CD1c-positive myeloid dendritic cell (primary cell): ENCODE measurements at regions not wholly inside any gene's neighbourhood (a gene's known extent, or its start where the extent isn't known, plus 50 kb on each side); places are given as distances from the start of the nearest gene placed in this dataset.
A peak's percentile ranks its signal among the peaks of the same experiment; 100 is the strongest.
"Not testable (repeated sequence)": the region's sequence is repeated elsewhere in the genome, so short reads cannot be mapped to it uniquely, and the experiment has no call there.

Experiments
- DNase-seq: peaks from one replicate; pipeline ENCODE4 v3.0.0-alpha.2; 2016; ENCODE audit errors: extremely low spot score

GRCh38 chr2:101610750-101611315 lies 86.7 kb upstream of the MAP4K4 start:
- DNase-seq, result no peak

DNA sequence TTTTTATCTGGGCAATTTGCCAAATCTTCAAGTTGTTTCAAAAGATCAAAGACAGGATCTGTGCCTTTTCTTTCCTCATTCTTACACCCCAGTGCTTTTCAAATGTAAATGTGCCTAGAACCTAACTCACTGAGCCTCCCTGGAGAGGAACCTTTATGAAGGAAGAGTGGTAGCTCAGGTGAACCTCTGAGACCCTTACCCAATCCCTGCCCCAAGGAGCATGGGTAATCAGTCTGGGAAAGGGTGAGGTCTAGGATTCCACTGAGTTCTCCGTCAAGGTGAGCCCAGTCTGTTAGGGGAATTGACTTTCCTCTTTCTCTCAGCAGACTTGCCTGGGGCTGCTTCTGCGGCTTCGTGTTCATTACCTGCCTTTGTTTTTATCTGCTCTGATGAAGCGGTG lies 88.1 kb upstream of the MAP4K4 start:
- DNase-seq, result no peak

GRCh38 chr2:101608408-101609310 lies 88.8 kb upstream of the MAP4K4 start:
- no peak for DNase-seq

DNA sequence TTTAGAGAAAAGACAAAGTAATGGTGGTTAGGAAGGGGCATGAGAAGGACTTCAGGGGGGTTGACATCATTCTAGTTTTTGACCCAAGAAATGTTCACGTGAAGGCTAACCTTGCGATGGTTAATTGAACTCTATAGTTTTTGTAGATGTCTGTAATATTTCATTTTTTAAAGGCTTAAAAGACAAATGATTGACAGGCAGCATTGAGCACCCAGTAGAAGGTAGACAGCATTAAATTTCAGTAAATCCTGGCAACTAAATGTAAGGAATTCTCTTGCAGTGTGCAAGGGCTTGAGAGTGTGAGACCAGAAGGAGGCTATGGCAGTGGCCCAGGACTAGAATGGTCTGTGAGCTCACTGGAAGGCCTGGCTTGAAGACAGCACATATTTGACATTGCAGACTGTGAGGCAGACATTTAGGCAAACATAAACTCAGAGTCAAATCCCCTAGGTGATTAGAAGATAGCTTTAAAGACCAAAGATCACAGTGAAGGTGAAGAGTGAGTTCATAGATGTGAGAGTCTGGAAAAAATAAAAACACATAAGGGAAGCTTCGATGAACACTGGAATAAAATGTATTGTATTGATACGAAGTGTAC lies 100.1 kb upstream of the MAP4K4 start:
- no peak for DNase-seq

- no peak for DNase-seq
These were observed 101.2 kb upstream of the MAP4K4 start for GRCh38 chr2:101596333-101596732.

- DNase-seq, result no peak
These were observed 110.3 kb upstream of the MAP4K4 start for GRCh38 chr2:101587251-101587650.

GRCh38 chr2:101583861-101584260 lies 108.9 kb upstream of the RFX8 start:
- DNase-seq, result no peak

DNA sequence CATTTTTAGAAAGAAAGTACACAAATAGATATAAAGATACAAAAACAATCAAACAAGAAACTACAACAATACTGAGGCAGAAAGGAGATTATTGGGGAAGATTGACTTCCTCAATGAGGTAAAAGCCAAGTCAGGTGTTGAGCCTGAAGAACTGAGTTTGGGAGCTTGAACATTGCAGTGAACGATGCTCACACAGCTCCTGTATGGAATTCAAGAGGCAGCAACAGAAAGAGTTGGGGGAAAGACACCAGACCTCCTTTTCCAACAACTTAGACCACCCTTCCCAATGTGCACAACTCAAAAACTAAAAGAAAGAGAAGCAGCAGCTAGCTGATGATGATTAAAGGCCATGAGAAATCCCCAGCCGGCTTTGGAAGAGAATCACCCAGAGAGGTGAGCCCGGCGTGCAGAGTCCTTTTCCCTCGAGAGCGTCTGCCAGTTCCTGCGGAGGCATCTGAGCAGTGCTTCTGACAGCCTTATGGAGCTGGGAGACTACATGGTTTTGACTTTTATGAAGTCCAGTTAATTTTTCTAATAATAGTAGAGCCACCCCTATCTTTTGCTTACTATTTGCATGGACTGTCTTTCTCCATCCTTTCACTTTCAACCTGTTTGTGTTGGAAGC lies 106.9 kb upstream of the RFX8 start:
- DNase-seq, result no peak

DNA sequence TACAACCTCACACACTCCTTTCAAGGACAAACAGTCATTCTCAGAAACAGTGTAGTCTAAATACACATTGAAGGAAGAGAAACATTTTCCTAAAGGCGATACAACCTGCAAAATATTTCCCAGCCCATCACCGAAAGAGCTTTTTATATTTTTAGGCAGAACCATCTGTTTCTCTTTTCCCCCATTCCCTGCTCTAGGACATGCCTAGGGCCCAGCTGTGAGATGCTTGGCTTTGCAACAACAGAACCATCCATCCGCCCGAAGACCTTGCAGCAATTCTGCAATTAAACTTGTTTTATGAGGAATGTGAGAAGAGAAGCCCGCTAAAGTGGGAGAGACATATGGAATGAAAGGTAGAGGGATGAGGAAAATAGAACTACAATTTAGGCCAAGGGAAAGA lies 105.6 kb upstream of the RFX8 start:
- DNase-seq, result no peak

DNA sequence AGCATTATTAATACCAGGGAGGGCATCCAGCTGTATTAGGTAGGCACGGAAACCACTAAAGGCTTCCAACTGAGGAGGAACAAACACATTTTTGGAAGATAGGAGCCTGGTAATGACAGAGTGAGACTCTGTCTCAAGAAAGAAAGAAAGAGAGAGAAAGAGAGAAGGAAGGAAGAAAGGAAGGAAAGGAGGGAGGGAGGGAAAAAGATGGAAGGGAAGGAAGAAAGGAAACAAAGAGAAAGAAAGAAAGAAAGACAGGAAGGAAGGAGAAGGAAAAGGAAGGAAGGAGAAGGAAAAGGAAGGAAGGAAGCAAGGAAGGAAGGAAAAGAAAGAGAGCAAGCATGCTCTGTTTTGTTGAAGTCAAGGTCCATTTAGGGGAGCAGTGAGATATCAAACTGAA lies 103.8 kb upstream of the RFX8 start:
- DNase-seq, result no peak

DNA sequence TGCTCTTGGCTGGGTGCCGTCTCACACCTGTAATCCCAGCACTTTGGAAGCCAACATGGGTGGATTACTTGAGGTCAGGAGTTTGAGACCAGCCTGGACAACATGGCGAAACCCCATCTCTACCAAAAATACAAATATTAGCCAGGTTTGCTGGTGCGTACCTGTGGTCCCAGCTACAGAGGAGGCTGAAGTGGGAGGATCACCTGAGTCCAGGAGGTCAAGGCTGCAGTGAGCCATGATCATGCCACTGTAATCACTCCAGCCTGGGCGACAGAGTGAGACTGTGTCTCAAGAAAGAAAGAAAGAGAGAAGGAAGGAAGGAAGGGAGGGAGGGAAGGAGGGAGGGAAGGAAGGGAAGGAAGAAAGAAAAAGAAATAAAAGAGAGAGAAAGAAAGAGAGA lies 103.2 kb upstream of the RFX8 start:
- DNase-seq, result not testable (repeated sequence)

- DNase-seq, result no peak
These were observed 102.3 kb upstream of the RFX8 start for GRCh38 chr2:101577173-101577572.

DNA sequence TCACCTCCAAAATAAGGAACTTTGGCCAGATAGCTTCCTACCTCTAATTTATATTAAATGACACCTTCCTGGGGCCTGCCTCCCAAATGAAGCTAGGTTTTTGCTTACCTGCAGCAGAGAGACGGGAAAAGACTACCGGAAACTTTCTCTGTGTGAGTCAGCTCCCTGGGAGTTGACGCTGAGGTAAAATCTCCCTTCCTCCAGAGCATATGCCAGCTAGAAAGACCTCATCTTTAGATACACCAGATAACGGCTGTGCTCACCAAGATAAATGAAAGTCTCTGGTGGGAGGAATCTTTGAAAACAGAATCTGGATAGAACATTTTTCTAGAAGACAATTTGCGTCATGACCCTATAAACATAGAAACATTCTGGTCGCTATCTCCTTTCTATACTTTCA lies 99.7 kb upstream of the RFX8 start:
- no peak for DNase-seq

DNA sequence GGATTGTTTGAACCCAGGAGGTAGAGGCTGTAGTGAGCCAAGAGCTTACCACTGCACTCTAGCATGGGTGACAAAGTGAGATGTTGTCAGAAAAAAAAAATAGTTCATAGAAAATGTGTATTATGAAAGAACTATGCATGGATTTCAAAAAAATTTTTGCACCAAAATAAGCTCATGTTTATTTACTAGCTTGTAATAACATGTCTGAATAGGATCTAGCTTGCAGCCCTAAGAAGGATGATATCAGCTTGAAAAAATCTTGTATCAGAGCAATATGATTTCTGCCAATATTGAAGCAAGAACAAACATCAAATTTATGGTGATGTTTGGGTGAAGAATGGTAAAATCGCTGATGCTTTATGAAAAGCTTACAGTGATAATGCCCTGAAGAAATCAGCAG lies 97.0 kb upstream of the RFX8 start:
- no peak for DNase-seq

DNA sequence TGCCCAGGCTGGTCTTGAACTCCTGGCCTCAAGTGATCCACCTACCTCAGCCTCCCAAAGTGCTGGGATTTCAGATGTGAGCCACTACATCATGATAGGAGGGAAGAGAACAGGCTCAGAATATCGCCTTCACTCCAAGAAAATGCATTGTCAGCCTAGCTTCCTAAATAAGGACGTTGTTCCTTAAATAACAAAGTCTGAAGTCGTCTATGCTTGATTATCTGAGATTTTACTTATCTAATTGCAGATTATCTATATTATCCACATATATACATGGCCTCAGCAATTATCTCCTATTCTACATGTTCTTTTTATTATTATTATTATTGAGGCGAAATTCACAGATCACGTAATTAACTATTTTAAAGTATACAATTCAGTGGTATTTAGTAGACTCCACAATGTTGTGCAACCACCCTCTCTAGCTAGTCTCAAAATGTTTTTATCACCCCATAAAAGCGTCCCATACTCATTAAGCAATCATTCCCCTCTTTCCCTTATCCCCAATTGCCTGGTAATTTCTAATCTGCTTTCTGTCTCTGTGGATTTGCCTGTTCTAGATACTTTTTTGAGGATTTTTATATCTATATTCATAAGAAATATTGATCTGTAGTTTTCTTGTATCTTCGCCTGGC lies 95.1 kb upstream of the RFX8 start:
- DNase-seq, result peak; percentile 12

DNA sequence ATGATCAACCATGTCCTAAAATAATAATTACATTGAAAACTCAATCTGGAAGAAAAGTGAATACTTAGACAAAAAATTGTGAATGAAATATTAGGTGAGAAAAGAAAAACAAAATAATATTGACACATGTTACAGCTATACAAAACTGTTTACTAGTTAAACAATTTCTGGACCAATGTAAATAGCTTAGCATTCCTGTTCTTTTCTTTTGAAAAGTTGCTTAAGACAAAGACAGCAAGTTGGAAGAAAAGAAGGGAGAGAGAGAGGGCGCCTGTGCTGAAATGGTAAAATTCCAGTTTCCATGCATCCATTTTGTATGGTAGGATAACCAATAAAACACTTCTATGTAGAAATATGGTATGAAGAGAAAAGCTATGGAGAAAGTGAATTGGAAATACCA lies 94.1 kb upstream of the RFX8 start:
- no peak for DNase-seq

- DNase-seq, result no peak
These were observed 91.8 kb upstream of the RFX8 start for GRCh38 chr2:101566632-101567228.

GRCh38 chr2:101563849-101564248 lies 88.9 kb upstream of the RFX8 start:
- no peak for DNase-seq

- DNase-seq, result peak; percentile 46
These were observed 85.9 kb upstream of the RFX8 start for GRCh38 chr2:101560780-101561315.

DNA sequence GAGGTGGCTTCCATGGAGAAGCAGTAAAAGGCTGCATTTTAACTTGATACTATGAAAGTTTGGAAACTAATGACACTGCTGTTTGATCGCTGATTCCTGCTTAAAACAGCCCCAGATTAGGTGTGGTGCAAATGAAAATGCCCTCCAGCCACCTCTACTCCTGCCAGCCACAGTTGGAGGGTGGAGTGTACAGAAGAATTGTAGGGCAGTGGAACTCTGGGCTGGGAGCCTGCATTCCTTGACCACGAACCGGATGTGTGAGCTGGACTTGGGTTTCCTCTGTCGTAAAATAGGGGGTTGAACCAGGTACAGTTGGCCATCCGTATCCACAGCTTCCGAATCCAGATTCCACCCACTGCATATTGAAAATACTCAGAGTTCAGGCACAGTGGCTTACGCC lies 84.6 kb upstream of the RFX8 start:
- no peak for DNase-seq

DNA sequence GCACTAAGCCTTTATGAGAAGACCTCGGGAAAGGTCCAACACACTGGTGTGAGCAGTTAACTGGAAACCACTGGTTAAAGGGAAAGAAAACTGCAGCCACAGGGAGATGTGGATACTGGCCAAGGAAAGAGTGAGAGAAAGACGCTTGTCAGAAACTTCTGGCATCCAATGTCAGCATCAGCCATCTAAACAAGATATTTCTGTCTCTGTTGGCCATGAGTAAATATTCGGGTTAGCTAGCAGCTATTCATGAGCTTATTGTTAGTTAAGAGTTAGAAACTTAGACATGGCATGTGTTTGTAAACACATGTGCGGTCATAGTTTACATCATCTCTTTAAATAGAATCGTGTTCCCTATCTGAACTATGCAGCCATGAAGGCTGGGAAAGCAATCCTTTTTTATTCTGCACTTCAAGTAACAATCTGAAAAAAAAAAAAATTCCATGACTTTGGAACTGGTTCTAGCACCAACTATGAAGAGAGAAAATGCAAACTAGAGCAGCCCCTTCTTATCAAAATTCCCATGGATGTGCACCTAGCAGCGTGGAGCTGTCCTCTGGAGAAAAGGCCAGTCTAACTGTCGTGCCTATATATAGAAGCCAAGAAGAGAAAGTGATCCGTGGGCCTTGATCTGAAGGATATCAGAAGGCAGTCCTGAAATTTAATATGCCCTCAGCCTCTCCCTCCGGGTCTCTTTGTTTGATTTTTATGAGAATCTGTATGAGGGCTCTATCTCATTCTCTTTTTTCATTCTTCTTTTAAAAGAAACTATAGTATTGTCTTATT lies 84.0 kb upstream of the RFX8 start:
- DNase-seq, result no peak
